Trophoblast cell (in vitro differentiated cells and primary cell): ENCODE measurements at regions not wholly inside any gene's neighbourhood (a gene's known extent, or its start where the extent isn't known, plus 50 kb on each side); places are given as distances from the start of the nearest gene placed in this dataset.
"Not testable (repeated sequence)": the region's sequence is repeated elsewhere in the genome, so short reads cannot be mapped to it uniquely, and the experiment has no call there.

Source experiments
- DNase-seq, 2 donors: peaks; one replicate each; pipeline ENCODE4 v3.0.0-alpha.2; 2016
- H2AFZ ChIP-seq: 2 replicates; pipeline ENCODE4 v1.6.1; 2013; ENCODE audit warnings: low read length, moderate library complexity, mild to moderate bottlenecking; ENCODE audit not compliant: insufficient read depth, poor library complexity
- H2AK5ac ChIP-seq: 2 replicates; pipeline ENCODE4 v1.6.1; 2013; ENCODE audit warnings: mild to moderate bottlenecking, low read length
- H2BK120ac ChIP-seq: 2 replicates; pipeline ENCODE4 v1.6.1; 2013; ENCODE audit warnings: low read length, mild to moderate bottlenecking, moderate library complexity; ENCODE audit not compliant: insufficient read depth, poor library complexity
- H2BK12ac ChIP-seq: 2 replicates; pipeline ENCODE4 v1.6.1; 2013; ENCODE audit warnings: mild to moderate bottlenecking, low read length, moderate library complexity
- H2BK5ac ChIP-seq: 2 replicates; pipeline ENCODE4 v1.6.1; 2013; ENCODE audit warnings: low read length, low read depth, moderate library complexity, mild to moderate bottlenecking; ENCODE audit not compliant: poor library complexity
- H3K14ac ChIP-seq: 2 replicates; pipeline ENCODE4 v1.6.1; 2013; ENCODE audit warnings: mild to moderate bottlenecking, low read length
- H3K18ac ChIP-seq: 2 replicates; pipeline ENCODE4 v1.6.1; 2013; ENCODE audit warnings: mild to moderate bottlenecking, low read length
- H3K23ac ChIP-seq: 2 replicates; pipeline ENCODE4 v1.6.1; 2013; ENCODE audit warnings: low read length
- H3K27ac ChIP-seq: 2 replicates; pipeline ENCODE4 v1.5.1; 2013; ENCODE audit warnings: low read depth, mild to moderate bottlenecking, inconsistent platforms, low read length, moderate library complexity
- H3K27me3 ChIP-seq: 2 replicates; pipeline ENCODE4 v1.6.1; 2013; ENCODE audit warnings: inconsistent platforms, mild to moderate bottlenecking, low read length, moderate library complexity; ENCODE audit not compliant: insufficient read depth
- H3K36me3 ChIP-seq, 2 experiments: 1 replicate in 1 of 2; 2 replicates in 1 of 2; pipeline ENCODE4 v1.6.1; 2013; ENCODE audit warnings: low read length in 2 of 2, mild to moderate bottlenecking in 2 of 2, moderate library complexity in 1 of 2; ENCODE audit not compliant: insufficient read depth in 2 of 2, control insufficient read depth in 1 of 2
- H3K4ac ChIP-seq: 2 replicates; pipeline ENCODE4 v1.6.1; 2013; ENCODE audit warnings: low read depth, mild to moderate bottlenecking, low read length, moderate library complexity
- H3K4me1 ChIP-seq, 2 experiments: 1 replicate in 1 of 2; 2 replicates in 1 of 2; pipeline ENCODE4 v1.6.1; 2013; ENCODE audit warnings: low read length in 2 of 2, mild to moderate bottlenecking in 2 of 2, moderate library complexity in 1 of 2; ENCODE audit not compliant: insufficient read depth in 2 of 2, control insufficient read depth in 1 of 2
- H3K4me2 ChIP-seq: 2 replicates; pipeline ENCODE4 v1.6.1; 2013; ENCODE audit warnings: inconsistent platforms, mild to moderate bottlenecking, low read length, moderate library complexity
- H3K4me3 ChIP-seq: 2 replicates; pipeline ENCODE4 v1.5.1; 2013; ENCODE audit warnings: mild to moderate bottlenecking, low read depth, low read length, inconsistent platforms
- H3K79me1 ChIP-seq: one replicate; pipeline ENCODE4 v1.6.1; 2013; ENCODE audit warnings: low read length
- H3K79me2 ChIP-seq: 2 replicates; pipeline ENCODE4 v1.6.1; 2013; ENCODE audit warnings: low read length, mild to moderate bottlenecking; ENCODE audit not compliant: control insufficient read depth, insufficient read depth, poor library complexity
- H3K9ac ChIP-seq: 2 replicates; pipeline ENCODE4 v1.6.1; 2013; ENCODE audit warnings: mild to moderate bottlenecking, low read length
- H3K9me3 ChIP-seq: 2 replicates; pipeline ENCODE4 v1.6.1; 2013; ENCODE audit warnings: low read depth, mild to moderate bottlenecking, control low read depth, inconsistent platforms, low read length; ENCODE audit not compliant: insufficient read depth
- H4K12ac ChIP-seq: 2 replicates; pipeline ENCODE4 v1.6.1; 2013; ENCODE audit warnings: low read depth, mild to moderate bottlenecking, low read length, moderate library complexity
- H4K8ac ChIP-seq: 2 replicates; pipeline ENCODE4 v1.6.1; 2013; ENCODE audit warnings: low read depth, mild to moderate bottlenecking, low read length, moderate library complexity
- H4K91ac ChIP-seq: one replicate; pipeline ENCODE4 v1.6.1; 2013; ENCODE audit warnings: low read depth, mild to moderate bottlenecking, low read length, moderate library complexity
- WGBS: extraction: QIAGEN DNeasy Blood & Tissue Kit; methylation state at CpG from one replicate; pipeline ENCODE4 v1.1.7; 2013; ENCODE audit warnings: missing lambda C conversion rate; ENCODE audit not compliant: insufficient read length, insufficient coverage; ENCODE audit errors: extremely low coverage; 5-methylcytosine and 5-hydroxymethylcytosine counted together

- no peaks in the 10 kb centered on the region for H3K9me3 ChIP-seq
- H3K36me3 ChIP-seq: no peaks in the 10 kb centered on the region
- H3K4me2 ChIP-seq: no peak overlapping the region
- no peak overlapping the region for H4K91ac ChIP-seq
- no peaks in the 10 kb centered on the region for H3K4me1 ChIP-seq
- H2BK12ac ChIP-seq: no peak overlapping the region
- no peak overlapping the region for H4K12ac ChIP-seq
- H2BK120ac ChIP-seq: no peak overlapping the region
- no peak overlapping the region for H2AFZ ChIP-seq
- no peak overlapping the region for H3K9ac ChIP-seq
- no peaks in the 10 kb centered on the region for H3K79me1 ChIP-seq
- H4K8ac ChIP-seq: no peak overlapping the region
- H2BK5ac ChIP-seq: no peak overlapping the region
- H3K23ac ChIP-seq: no peak overlapping the region
- no peak overlapping the region for H3K4ac ChIP-seq
- H3K27me3 ChIP-seq: no peaks in the 10 kb centered on the region
- H3K79me2 ChIP-seq: no peaks in the 10 kb centered on the region
- H3K14ac ChIP-seq: no peak overlapping the region
- no peak for DNase-seq
- H3K18ac ChIP-seq: no peak overlapping the region
- no peak overlapping the region for H2AK5ac ChIP-seq
- no CpG with 5 or more reads among the region's 1 CpG for WGBS
- H3K27ac ChIP-seq: no peak overlapping the region
- no peak overlapping the region for H3K4me3 ChIP-seq
These were observed 549.9 kb upstream of the CYLC2 start for GRCh38 chr9:102445181-102445747.

GRCh38 chr9:102439583-102439982 is 555.5 kb upstream of the CYLC2 start:
- Histone ChIP-seq H3K4me3 (no peak overlapping the region), H3K9me3 (no peaks in the 10 kb centered on the region), H2AFZ (no peak overlapping the region), H3K23ac (no peak overlapping the region), H2BK120ac (no peak overlapping the region), H3K14ac (no peak overlapping the region), H3K9ac (no peak overlapping the region), H2AK5ac (no peak overlapping the region), H3K36me3 (no peaks in the 10 kb centered on the region), H3K4ac (no peak overlapping the region), H3K27me3 (no peaks in the 10 kb centered on the region), H2BK12ac (no peak overlapping the region), H3K27ac (no peak overlapping the region), H3K4me1 (no peaks in the 10 kb centered on the region), H3K79me2 (no peaks in the 10 kb centered on the region), H2BK5ac (no peak overlapping the region), H4K12ac (no peak overlapping the region), H4K8ac (no peak overlapping the region), H3K18ac (no peak overlapping the region), H3K4me2 (no peak overlapping the region), H3K79me1 (no peaks in the 10 kb centered on the region), H4K91ac (no peak overlapping the region)
- no peak for DNase-seq

- not testable (repeated sequence) for H4K91ac ChIP-seq, H3K4ac ChIP-seq, H3K4me1 ChIP-seq, H3K79me1 ChIP-seq, H3K36me3 ChIP-seq, H4K8ac ChIP-seq, H3K27me3 ChIP-seq, H2AK5ac ChIP-seq, H3K14ac ChIP-seq, H2AFZ ChIP-seq, H2BK5ac ChIP-seq, H3K18ac ChIP-seq, H4K12ac ChIP-seq, H3K9ac ChIP-seq, H3K79me2 ChIP-seq, H3K23ac ChIP-seq, H2BK12ac ChIP-seq, H3K4me2 ChIP-seq, H3K4me3 ChIP-seq, H2BK120ac ChIP-seq, H3K27ac ChIP-seq, H3K9me3 ChIP-seq, DNase-seq
- no CpG with 5 or more reads among the region's 13 CpGs for WGBS
These were observed 558.5 kb upstream of the CYLC2 start for GRCh38 chr9:102436599-102436998.

GRCh38 chr9:102435427-102435826 is 559.7 kb upstream of the CYLC2 start:
- Histone ChIP-seq H3K4ac (no peak overlapping the region), H3K79me1 (no peaks in the 10 kb centered on the region), H3K27ac (no peak overlapping the region), H2AFZ (no peak overlapping the region), H3K4me3 (no peak overlapping the region), H2BK12ac (no peak overlapping the region), H2BK120ac (no peak overlapping the region), H3K18ac (no peak overlapping the region), H2BK5ac (no peak overlapping the region), H3K14ac (no peak overlapping the region), H3K36me3 (no peaks in the 10 kb centered on the region), H3K4me2 (no peak overlapping the region), H4K8ac (no peak overlapping the region), H3K79me2 (no peaks in the 10 kb centered on the region), H3K9ac (no peak overlapping the region), H4K91ac (no peak overlapping the region), H4K12ac (no peak overlapping the region), H3K27me3 (no peaks in the 10 kb centered on the region), H3K9me3 (no peaks in the 10 kb centered on the region), H3K23ac (no peak overlapping the region), H3K4me1 (peaks cover 0 to 3% of the 10 kb centered on the region in 2 experiments), H2AK5ac (no peak overlapping the region)
- no peak for DNase-seq
- no CpG with 5 or more reads among the region's 3 CpGs for WGBS
